ENCODE measurements at regions not wholly inside any gene's neighbourhood (a gene's known extent, or its start where the extent isn't known, plus 50 kb on each side); places are given as distances from the start of the nearest gene placed in this dataset.
"Not testable (repeated sequence)": the region's sequence is repeated elsewhere in the genome, so short reads cannot be mapped to it uniquely, and the experiment has no call there.

DNA sequence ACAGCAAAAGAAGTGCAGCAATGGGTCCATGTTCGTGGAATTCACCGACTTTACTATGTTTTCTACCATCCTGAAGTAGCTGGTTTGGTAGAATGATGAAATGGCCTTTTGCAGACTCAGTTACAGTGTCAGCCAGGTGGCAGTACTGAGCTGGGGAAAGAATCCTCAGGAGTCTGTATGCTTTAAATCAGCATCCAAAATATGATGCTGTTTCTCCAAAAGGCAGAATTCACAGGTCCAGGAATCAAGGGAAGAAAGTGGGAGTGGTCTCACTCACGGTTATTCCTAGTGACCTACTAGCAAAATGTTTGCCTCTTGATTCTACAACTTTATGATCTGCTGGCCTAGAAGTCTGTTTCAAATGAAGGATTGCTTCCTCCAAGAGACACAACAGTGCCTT lies 287.1 kb downstream of the SPATA31A6 start:
- H3K27me3 ChIP-seq (ENCODE audit: insufficient read depth, low read length, poor library complexity, severe bottlenecking); H3K36me3 ChIP-seq (ENCODE audit: insufficient read depth, low read length); H3F3A ChIP-seq (ENCODE audit: low read depth); H2AFZ ChIP-seq (ENCODE audit: low read length); H3K79me2 ChIP-seq (ENCODE audit: insufficient read depth, low read length); H3K9ac ChIP-seq (ENCODE audit: low read depth, low read length, poor library complexity, severe bottlenecking); H3K9me3 ChIP-seq (ENCODE audit: insufficient read depth, low read depth, low read length); H4K20me1 ChIP-seq (ENCODE audit: insufficient read depth, low read length, poor library complexity, severe bottlenecking); H3K4me1 ChIP-seq (ENCODE audit: insufficient read depth, low read length, poor library complexity, severe bottlenecking); H3K4me2 ChIP-seq (ENCODE audit: low read depth, low read length, poor library complexity, severe bottlenecking); H3K4me3 ChIP-seq (ENCODE audit: low read length, poor library complexity, severe bottlenecking); H3K9me2 ChIP-seq (replicated peaks; ENCODE audit: low read depth, low read length): not testable (repeated sequence)
- TF ChIP-seq, protein P1, sequence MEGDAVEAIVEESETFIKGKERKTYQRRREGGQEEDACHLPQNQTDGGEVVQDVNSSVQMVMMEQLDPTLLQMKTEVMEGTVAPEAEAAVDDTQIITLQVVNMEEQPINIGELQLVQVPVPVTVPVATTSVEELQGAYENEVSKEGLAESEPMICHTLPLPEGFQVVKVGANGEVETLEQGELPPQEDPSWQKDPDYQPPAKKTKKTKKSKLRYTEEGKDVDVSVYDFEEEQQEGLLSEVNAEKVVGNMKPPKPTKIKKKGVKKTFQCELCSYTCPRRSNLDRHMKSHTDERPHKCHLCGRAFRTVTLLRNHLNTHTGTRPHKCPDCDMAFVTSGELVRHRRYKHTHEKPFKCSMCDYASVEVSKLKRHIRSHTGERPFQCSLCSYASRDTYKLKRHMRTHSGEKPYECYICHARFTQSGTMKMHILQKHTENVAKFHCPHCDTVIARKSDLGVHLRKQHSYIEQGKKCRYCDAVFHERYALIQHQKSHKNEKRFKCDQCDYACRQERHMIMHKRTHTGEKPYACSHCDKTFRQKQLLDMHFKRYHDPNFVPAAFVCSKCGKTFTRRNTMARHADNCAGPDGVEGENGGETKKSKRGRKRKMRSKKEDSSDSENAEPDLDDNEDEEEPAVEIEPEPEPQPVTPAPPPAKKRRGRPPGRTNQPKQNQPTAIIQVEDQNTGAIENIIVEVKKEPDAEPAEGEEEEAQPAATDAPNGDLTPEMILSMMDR (conservative IDR thresholded peaks at IDR 0.05; ENCODE audit: low read length): peak; percentile 29; the same call in 1 of the 2 replicates

DNA sequence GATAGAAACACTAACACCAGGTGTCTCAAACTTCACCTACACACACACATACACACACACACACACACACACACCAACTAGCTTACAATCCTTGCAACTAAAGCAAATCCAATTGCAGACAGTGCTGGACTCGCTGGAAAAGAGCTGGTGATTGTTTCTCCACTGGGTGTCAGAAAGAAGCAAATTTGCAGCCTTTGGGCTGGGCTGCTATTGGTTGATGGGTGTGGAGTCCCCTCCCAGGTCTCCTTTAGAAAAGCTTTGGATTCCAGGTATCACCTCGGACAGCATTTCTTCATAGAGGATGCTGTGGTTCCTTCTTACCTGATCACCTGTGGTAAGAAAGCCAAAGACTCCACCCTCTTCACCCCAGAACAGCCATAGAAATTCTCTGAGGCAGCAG lies 307.5 kb downstream of the SPATA31A6 start:
- H3K4me1 ChIP-seq (ENCODE audit: insufficient read depth, low read length, poor library complexity, severe bottlenecking); H3K9me3 ChIP-seq (ENCODE audit: insufficient read depth, low read depth, low read length); H3K36me3 ChIP-seq (ENCODE audit: insufficient read depth, low read length); H3K4me2 ChIP-seq (ENCODE audit: low read depth, low read length, poor library complexity, severe bottlenecking); H4K20me1 ChIP-seq (ENCODE audit: insufficient read depth, low read length, poor library complexity, severe bottlenecking); H3K27me3 ChIP-seq (ENCODE audit: insufficient read depth, low read length, poor library complexity, severe bottlenecking); H3K4me3 ChIP-seq (ENCODE audit: low read length, poor library complexity, severe bottlenecking); H3K79me2 ChIP-seq (ENCODE audit: insufficient read depth, low read length); H2AFZ ChIP-seq (ENCODE audit: low read length); H3K9ac ChIP-seq (ENCODE audit: low read depth, low read length, poor library complexity, severe bottlenecking); H3F3A ChIP-seq (ENCODE audit: low read depth); H3K9me2 ChIP-seq (replicated peaks; ENCODE audit: low read depth, low read length): not testable (repeated sequence)

DNA sequence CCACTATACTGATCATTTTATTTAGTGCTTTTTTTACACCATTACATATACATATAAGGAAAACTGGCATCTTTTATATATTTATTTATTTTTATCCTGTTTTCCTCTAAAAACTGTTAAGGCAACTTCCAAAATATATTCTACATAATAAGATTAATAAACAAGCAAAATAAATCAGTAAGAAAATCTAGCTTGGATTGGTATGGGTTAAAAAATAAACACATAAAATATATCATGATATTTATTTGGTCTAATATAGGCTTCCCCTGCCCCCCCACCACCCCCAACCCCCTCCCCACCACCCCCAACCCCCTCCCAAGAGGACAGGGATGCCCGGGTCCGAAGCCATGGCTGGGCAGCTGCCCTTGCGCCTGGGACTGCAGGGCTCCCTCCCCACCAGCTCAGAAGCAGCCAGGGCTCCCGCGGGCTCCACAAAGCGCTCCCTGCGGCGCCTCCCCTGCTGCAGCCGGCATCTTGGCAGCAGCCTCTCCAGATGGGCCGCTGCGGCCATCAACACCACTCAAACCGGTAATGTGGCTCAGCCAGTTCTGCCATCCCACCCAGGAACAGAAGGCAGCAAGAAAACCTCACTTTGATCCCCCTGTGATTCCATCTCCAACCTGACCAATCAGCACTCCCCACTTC lies 319.3 kb downstream of the SPATA31A6 start:
- H3K4me3 ChIP-seq (ENCODE audit: low read length, poor library complexity, severe bottlenecking); H3K79me2 ChIP-seq (ENCODE audit: insufficient read depth, low read length); H3K27me3 ChIP-seq (ENCODE audit: insufficient read depth, low read length, poor library complexity, severe bottlenecking); H3F3A ChIP-seq (ENCODE audit: low read depth); H2AFZ ChIP-seq (ENCODE audit: low read length); H3K4me2 ChIP-seq (ENCODE audit: low read depth, low read length, poor library complexity, severe bottlenecking); H3K4me1 ChIP-seq (ENCODE audit: insufficient read depth, low read length, poor library complexity, severe bottlenecking); H3K36me3 ChIP-seq (ENCODE audit: insufficient read depth, low read length); H3K9me2 ChIP-seq (replicated peaks; ENCODE audit: low read depth, low read length); H3K9me3 ChIP-seq (ENCODE audit: insufficient read depth, low read depth, low read length); H3K9ac ChIP-seq (ENCODE audit: low read depth, low read length, poor library complexity, severe bottlenecking); H4K20me1 ChIP-seq (ENCODE audit: insufficient read depth, low read length, poor library complexity, severe bottlenecking): not testable (repeated sequence)

DNA sequence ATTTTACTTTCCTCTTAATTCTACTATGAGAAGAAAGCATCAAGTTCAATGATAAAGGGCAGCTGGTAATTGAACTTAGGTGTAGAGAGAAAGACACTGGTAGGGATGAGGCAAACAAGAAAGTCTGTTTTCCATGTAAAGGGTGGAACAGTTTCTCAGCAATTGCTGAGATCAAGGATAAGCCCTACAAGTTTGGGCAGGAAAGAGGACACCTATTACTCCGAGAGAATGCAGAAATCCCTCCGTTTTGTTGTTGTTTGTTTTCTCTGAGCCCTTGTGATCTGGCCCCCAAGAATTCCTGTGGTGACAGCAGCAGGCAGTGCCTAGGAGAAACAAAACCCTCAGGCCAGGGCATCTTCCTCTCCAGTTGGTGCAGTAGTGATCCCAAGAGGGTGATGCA lies 324.7 kb downstream of the SPATA31A6 start:
- H3K4me1 ChIP-seq (ENCODE audit: insufficient read depth, low read length, poor library complexity, severe bottlenecking); H3K9me3 ChIP-seq (ENCODE audit: insufficient read depth, low read depth, low read length); H3K4me2 ChIP-seq (ENCODE audit: low read depth, low read length, poor library complexity, severe bottlenecking); H3K27me3 ChIP-seq (ENCODE audit: insufficient read depth, low read length, poor library complexity, severe bottlenecking); H3K79me2 ChIP-seq (ENCODE audit: insufficient read depth, low read length); H3K9me2 ChIP-seq (replicated peaks; ENCODE audit: low read depth, low read length); H4K20me1 ChIP-seq (ENCODE audit: insufficient read depth, low read length, poor library complexity, severe bottlenecking); H2AFZ ChIP-seq (ENCODE audit: low read length); H3K4me3 ChIP-seq (ENCODE audit: low read length, poor library complexity, severe bottlenecking); H3K36me3 ChIP-seq (ENCODE audit: insufficient read depth, low read length); H3F3A ChIP-seq (ENCODE audit: low read depth); H3K9ac ChIP-seq (ENCODE audit: low read depth, low read length, poor library complexity, severe bottlenecking): not testable (repeated sequence)

DNA sequence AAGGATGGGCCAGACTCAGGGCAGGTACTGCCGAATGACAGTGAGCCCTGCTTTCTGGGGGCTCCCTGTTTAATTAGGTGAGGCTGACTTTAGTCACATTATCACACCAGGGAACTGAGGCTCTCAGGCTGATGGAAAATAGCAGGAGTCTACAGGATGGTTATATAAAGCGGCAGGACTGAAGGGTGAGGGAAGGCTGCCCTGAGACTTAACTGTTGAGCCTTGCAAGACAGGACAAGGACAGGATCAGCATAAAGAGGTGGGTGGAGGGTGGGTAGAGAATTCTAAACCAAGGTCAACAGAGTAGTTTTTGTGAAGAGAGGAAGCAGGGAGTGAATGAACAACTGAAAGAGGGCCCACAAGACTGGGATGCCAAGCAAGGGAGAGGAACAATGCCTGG lies 330.1 kb downstream of the SPATA31A6 start:
- H3K9me2 ChIP-seq (replicated peaks; ENCODE audit: low read depth, low read length); H3K4me3 ChIP-seq (ENCODE audit: low read length, poor library complexity, severe bottlenecking); H3K4me1 ChIP-seq (ENCODE audit: insufficient read depth, low read length, poor library complexity, severe bottlenecking); H2AFZ ChIP-seq (ENCODE audit: low read length); H4K20me1 ChIP-seq (ENCODE audit: insufficient read depth, low read length, poor library complexity, severe bottlenecking); H3K4me2 ChIP-seq (ENCODE audit: low read depth, low read length, poor library complexity, severe bottlenecking); H3K36me3 ChIP-seq (ENCODE audit: insufficient read depth, low read length); H3K27me3 ChIP-seq (ENCODE audit: insufficient read depth, low read length, poor library complexity, severe bottlenecking); H3K79me2 ChIP-seq (ENCODE audit: insufficient read depth, low read length); H3K9me3 ChIP-seq (ENCODE audit: insufficient read depth, low read depth, low read length); H3F3A ChIP-seq (ENCODE audit: low read depth); H3K9ac ChIP-seq (ENCODE audit: low read depth, low read length, poor library complexity, severe bottlenecking): not testable (repeated sequence)

DNA sequence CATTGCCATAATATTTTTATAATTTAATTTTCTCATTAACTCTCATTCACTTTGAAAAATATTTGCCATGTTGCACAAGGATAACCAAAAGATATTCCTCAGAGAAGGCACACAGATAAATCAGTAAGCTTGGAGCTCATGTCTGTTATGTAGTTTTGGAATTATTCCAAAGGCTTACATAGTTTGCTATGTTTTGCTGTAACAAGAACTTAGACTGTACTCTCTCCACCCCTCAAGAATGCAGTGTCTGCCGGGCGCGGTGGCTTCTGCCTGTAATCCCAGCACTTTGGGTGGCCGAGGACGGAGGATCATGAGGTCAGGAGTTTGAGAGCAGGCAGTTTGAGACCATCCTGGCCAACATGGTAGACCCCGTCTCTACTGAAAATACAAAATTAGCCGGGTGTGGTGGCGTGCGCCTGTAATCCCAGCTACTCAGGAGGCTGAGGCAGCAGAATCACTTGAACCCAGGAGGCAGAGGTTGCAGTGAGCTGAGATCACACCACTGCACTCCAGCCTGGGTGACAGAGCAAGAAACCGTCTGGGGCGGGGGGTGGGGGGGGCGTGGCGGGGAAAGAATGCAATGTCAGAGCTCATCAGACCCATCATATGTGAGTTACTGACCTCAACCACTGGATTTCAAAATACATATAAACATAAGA lies 351.0 kb downstream of the SPATA31A6 start:
- H3K4me1 ChIP-seq (ENCODE audit: insufficient read depth, low read length, poor library complexity, severe bottlenecking); H4K20me1 ChIP-seq (ENCODE audit: insufficient read depth, low read length, poor library complexity, severe bottlenecking); H3F3A ChIP-seq (ENCODE audit: low read depth); H3K27me3 ChIP-seq (ENCODE audit: insufficient read depth, low read length, poor library complexity, severe bottlenecking); H3K4me2 ChIP-seq (ENCODE audit: low read depth, low read length, poor library complexity, severe bottlenecking); H3K4me3 ChIP-seq (ENCODE audit: low read length, poor library complexity, severe bottlenecking); H3K9me2 ChIP-seq (replicated peaks; ENCODE audit: low read depth, low read length); H3K79me2 ChIP-seq (ENCODE audit: insufficient read depth, low read length); H3K9ac ChIP-seq (ENCODE audit: low read depth, low read length, poor library complexity, severe bottlenecking); H3K9me3 ChIP-seq (ENCODE audit: insufficient read depth, low read depth, low read length); H3K36me3 ChIP-seq (ENCODE audit: insufficient read depth, low read length); H2AFZ ChIP-seq (ENCODE audit: low read length): not testable (repeated sequence)

DNA sequence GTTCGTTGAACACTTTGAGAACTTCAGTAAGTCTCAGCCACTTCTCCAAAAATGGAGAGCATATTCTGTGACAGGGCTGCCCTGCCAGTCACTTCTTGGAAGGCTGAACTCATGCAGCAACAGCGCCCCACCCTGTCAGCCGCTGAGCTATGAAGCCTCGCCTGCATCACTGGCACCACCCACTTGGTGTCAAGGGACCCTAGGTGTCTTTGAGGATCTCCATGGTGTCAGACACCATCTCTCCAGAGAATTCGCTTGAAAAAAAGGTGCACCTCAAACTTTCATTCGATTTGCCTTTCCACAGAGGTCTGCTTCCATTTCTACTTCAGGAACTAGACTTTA lies 351.5 kb downstream of the SPATA31A6 start:
- not testable (repeated sequence) for H3K79me2 ChIP-seq (ENCODE audit: insufficient read depth, low read length)

More for the DNA sequence above, 351.5 kb downstream of the SPATA31A6 start:
- not testable (repeated sequence) for H3K4me1 ChIP-seq (ENCODE audit: insufficient read depth, low read length, poor library complexity, severe bottlenecking); H3K9me2 ChIP-seq (replicated peaks; ENCODE audit: low read depth, low read length); H3K4me3 ChIP-seq (ENCODE audit: low read length, poor library complexity, severe bottlenecking); H3K27me3 ChIP-seq (ENCODE audit: insufficient read depth, low read length, poor library complexity, severe bottlenecking); H3K9me3 ChIP-seq (ENCODE audit: insufficient read depth, low read depth, low read length); H3F3A ChIP-seq (ENCODE audit: low read depth); H3K9ac ChIP-seq (ENCODE audit: low read depth, low read length, poor library complexity, severe bottlenecking); H4K20me1 ChIP-seq (ENCODE audit: insufficient read depth, low read length, poor library complexity, severe bottlenecking); H3K36me3 ChIP-seq (ENCODE audit: insufficient read depth, low read length); H2AFZ ChIP-seq (ENCODE audit: low read length); H3K4me2 ChIP-seq (ENCODE audit: low read depth, low read length, poor library complexity, severe bottlenecking)

All from Loucy (cell line).